SU-DHL-6 (cell line): ENCODE measurements at regions not wholly inside any gene's neighbourhood (a gene's known extent, or its start where the extent isn't known, plus 50 kb on each side); places are given as distances from the start of the nearest gene placed in this dataset.

Source experiments
- H2AFZ ChIP-seq: fragments of 200-600 bp; sonication (generic); 2 replicates; pipeline ENCODE4 v1.6.1; 2014; ENCODE audit warnings: low read depth, mild to moderate bottlenecking, moderate library complexity, mixed read lengths, antibody characterized with exemption, low read length; ENCODE audit not compliant: severe bottlenecking
- H3F3A ChIP-seq: fragments of 200-600 bp; shearing (Covaris generic); 2 replicates; pipeline ENCODE4 v1.6.0; 2016; ENCODE audit warnings: antibody characterized with exemption, mild to moderate bottlenecking; ENCODE audit not compliant: insufficient read depth
- H3K27ac ChIP-seq: fragments of 200-600 bp; sonication (generic); 2 replicates; pipeline ENCODE4 v1.5.1; 2016; ENCODE audit warnings: low read depth, mild to moderate bottlenecking, low read length, moderate library complexity, mixed read lengths
- H3K27me3 ChIP-seq: fragments of 200-600 bp; sonication (generic), shearing (Covaris generic); 2 replicates; pipeline ENCODE4 v1.6.0; 2014; ENCODE audit warnings: mild to moderate bottlenecking, low read length
- H3K36me3 ChIP-seq: fragments of 200-600 bp; sonication (generic); 2 replicates; pipeline ENCODE4 v1.6.1; 2014; ENCODE audit warnings: mild to moderate bottlenecking, low read length, mixed read lengths
- H3K4me2 ChIP-seq: fragments of 300-600, 200-600 bp; shearing (Covaris generic), sonication (generic); 2 replicates; pipeline ENCODE4 v1.6.0; 2014; ENCODE audit warnings: low read length, low read depth, mild to moderate bottlenecking; ENCODE audit not compliant: poor library complexity, severe bottlenecking
- H3K4me3 ChIP-seq: fragments of 200-600 bp; sonication (generic); 2 replicates; pipeline ENCODE4 v1.5.1; 2014; ENCODE audit warnings: antibody characterized with exemption, low read length, mild to moderate bottlenecking, mixed read lengths; ENCODE audit not compliant: insufficient read depth, poor library complexity, severe bottlenecking
- H3K79me2 ChIP-seq: fragments of 200-600 bp; sonication (generic); 2 replicates; pipeline ENCODE4 v1.6.1; 2014; ENCODE audit warnings: mild to moderate bottlenecking, low read length, moderate library complexity; ENCODE audit not compliant: insufficient read depth
- H3K9ac ChIP-seq: fragments of 200-600 bp; sonication (generic); 2 replicates; pipeline ENCODE4 v1.7.0; 2014; ENCODE audit warnings: mild to moderate bottlenecking, low read length
- H3K9me2 ChIP-seq: fragments of 200-600 bp; sonication (generic); replicated peaks from 2 replicates; pipeline ENCODE4 v1.6.1; 2014; ENCODE audit warnings: low read length; ENCODE audit not compliant: insufficient read depth
- H3K9me3 ChIP-seq: fragments of 200-600 bp; sonication (generic); 2 replicates; pipeline ENCODE4 v1.6.1; 2014; ENCODE audit warnings: low read length, mixed read lengths; ENCODE audit not compliant: insufficient read depth
- H4K20me1 ChIP-seq: fragments of 200-600 bp; sonication (generic); 2 replicates; pipeline ENCODE4 v1.6.1; 2014; ENCODE audit warnings: low read depth, mild to moderate bottlenecking, antibody characterized with exemption, low read length, moderate library complexity, mixed read lengths
- EZH2phosphoT487 ChIP-seq: fragments of 200-600 bp; sonication (generic), shearing (Covaris generic); conservative IDR thresholded peaks from 2 replicates; pipeline ENCODE4 v1.6.1; 2018; ENCODE audit warnings: mild to moderate bottlenecking, antibody characterized with exemption, low read length, moderate library complexity, mixed read lengths
- TF ChIP-seq, protein P1 (sequence below): fragments of 200-600 bp; sonication (generic); IDR thresholded peaks from one replicate; pipeline ENCODE4 v1.5.1; 2017; ENCODE audit warnings: antibody characterized with exemption, mild to moderate bottlenecking, low read length, moderate library complexity; ENCODE audit not compliant: insufficient read depth, poor library complexity, severe bottlenecking

DNA sequence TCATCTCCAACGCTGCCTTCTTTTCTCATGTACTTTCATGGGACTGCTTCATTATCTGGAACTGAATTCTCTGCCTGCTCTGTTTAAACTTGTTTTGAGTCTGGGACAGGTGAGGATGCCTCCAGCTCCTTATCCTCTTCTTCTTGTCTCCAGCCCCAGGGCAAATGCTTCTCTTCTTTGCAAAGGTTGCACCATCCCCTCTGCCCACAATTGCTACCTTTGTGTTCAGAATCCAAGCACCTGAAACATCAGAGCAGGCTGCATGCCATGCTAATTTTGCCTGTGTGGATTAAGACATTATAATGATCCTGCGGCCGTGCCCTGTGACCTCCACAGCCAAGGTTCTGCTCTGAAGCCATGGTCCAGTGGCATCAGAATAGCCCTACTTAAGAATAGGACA, 309.5 kb downstream of the EPHA4 start:
- Histone ChIP-seq H3K9me3 (no peaks in the 10 kb centered on the region), H3K27ac (no peak overlapping the region), H2AFZ (no peak overlapping the region), H3K27me3 (no peaks in the 10 kb centered on the region), H3K36me3 (no peaks in the 10 kb centered on the region), H3F3A (no peaks in the 10 kb centered on the region), H3K9me2 (no peaks in the 10 kb centered on the region), H3K4me2 (no peak overlapping the region), H3K4me3 (no peak overlapping the region), H3K9ac (no peak overlapping the region), H3K79me2 (no peaks in the 10 kb centered on the region), H4K20me1 (no peaks in the 10 kb centered on the region)
- no peak for TF ChIP-seq EZH2phosphoT487
- TF ChIP-seq, protein P1, sequence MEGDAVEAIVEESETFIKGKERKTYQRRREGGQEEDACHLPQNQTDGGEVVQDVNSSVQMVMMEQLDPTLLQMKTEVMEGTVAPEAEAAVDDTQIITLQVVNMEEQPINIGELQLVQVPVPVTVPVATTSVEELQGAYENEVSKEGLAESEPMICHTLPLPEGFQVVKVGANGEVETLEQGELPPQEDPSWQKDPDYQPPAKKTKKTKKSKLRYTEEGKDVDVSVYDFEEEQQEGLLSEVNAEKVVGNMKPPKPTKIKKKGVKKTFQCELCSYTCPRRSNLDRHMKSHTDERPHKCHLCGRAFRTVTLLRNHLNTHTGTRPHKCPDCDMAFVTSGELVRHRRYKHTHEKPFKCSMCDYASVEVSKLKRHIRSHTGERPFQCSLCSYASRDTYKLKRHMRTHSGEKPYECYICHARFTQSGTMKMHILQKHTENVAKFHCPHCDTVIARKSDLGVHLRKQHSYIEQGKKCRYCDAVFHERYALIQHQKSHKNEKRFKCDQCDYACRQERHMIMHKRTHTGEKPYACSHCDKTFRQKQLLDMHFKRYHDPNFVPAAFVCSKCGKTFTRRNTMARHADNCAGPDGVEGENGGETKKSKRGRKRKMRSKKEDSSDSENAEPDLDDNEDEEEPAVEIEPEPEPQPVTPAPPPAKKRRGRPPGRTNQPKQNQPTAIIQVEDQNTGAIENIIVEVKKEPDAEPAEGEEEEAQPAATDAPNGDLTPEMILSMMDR = no peak

DNA sequence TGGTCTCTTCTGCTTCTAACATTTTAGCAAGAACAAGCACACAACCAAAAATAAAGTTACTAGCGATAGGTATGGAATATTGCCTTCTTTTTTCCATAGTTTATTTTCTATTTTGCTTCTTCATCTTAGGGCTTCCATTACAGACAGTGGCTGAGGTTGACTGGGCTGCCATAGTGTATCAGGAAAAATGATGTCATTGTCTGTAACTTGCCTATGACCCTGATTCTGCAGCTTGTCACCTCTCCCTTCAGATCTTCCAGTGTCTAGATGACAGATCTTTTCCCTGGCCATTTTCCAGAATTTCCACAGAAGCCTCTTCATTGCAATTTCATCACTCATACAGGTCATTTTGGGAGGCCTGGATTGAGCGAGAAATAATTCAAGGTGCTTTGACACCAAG, 308.5 kb downstream of the EPHA4 start:
- H3K9me2 ChIP-seq = no peaks in the 10 kb centered on the region
- H4K20me1 ChIP-seq = no peaks in the 10 kb centered on the region
- H3F3A ChIP-seq = no peaks in the 10 kb centered on the region
- no peaks in the 10 kb centered on the region for H3K79me2 ChIP-seq
- H2AFZ ChIP-seq = no peak overlapping the region
- no peaks in the 10 kb centered on the region for H3K27me3 ChIP-seq
- no peaks in the 10 kb centered on the region for H3K36me3 ChIP-seq
- no peak overlapping the region for H3K4me3 ChIP-seq
- TF ChIP-seq, protein P1 = no peak
- H3K9ac ChIP-seq = no peak overlapping the region
- H3K27ac ChIP-seq = no peak overlapping the region
- H3K9me3 ChIP-seq = no peaks in the 10 kb centered on the region
- no peak overlapping the region for H3K4me2 ChIP-seq

DNA sequence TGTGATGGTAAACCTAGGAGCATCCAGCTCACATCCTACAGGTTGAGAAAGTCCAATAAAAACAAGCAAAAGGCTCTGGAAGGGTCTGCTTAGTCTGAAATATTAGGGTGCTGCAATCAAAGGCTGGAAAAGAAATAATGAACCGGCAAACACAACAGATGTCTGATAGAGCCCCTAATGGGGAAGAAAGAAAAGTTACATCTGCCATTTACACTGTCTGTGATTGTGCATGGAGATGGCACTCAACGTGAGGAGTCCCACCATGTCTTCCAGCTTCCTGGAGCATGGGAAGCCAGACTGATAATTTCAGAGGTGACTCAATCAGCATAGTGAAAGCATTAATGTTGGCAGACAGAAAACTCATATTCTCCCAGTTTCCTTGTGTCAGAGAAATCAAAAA, 307.8 kb downstream of the EPHA4 start:
- Histone ChIP-seq H3K4me2 (no peak overlapping the region), H4K20me1 (no peaks in the 10 kb centered on the region), H3K9me2 (no peaks in the 10 kb centered on the region), H3K27me3 (no peaks in the 10 kb centered on the region), H3K9me3 (no peaks in the 10 kb centered on the region), H3K79me2 (no peaks in the 10 kb centered on the region), H3K9ac (no peak overlapping the region), H3K4me3 (no peak overlapping the region), H2AFZ (no peak overlapping the region), H3K27ac (no peak overlapping the region), H3F3A (no peaks in the 10 kb centered on the region), H3K36me3 (no peaks in the 10 kb centered on the region)
- TF ChIP-seq, protein P1 = no peak
- TF ChIP-seq EZH2phosphoT487 = no peak
